Transverse colon (tissue), 4 donors: ENCODE measurements at regions not wholly inside any gene's neighbourhood (a gene's known extent, or its start where the extent isn't known, plus 50 kb on each side); places are given as distances from the start of the nearest gene placed in this dataset.

Experiments
- DNase-seq: peaks from one replicate; pipeline ENCODE4 v3.0.0-alpha.2; 2019
- H3K27ac ChIP-seq, 4 donors: fragments of 200-600 bp; sonication (generic); 2 replicates each; pipeline ENCODE4 v1.5.1; 2016 to 2018; ENCODE audit warnings: inconsistent platforms in 4 of 4
- H3K27me3 ChIP-seq: fragments of 200-600 bp; sonication (generic); 2 replicates; pipeline ENCODE4 v1.5.1; 2017; ENCODE audit warnings: inconsistent platforms
- H3K36me3 ChIP-seq, 4 donors: fragments of 200-600 bp; sonication (generic); 2 replicates each; pipeline ENCODE4 v1.5.1; 2017 to 2019; ENCODE audit warnings: inconsistent platforms in 4 of 4
- H3K4me1 ChIP-seq, 4 donors: fragments of 200-600 bp; sonication (generic); 2 replicates each; pipeline ENCODE4 v1.5.1; 2017 to 2020; ENCODE audit warnings: inconsistent platforms in 4 of 4
- H3K4me3 ChIP-seq, 4 donors: fragments of 200-600 bp; sonication (generic); 1 replicate in 1 of 4; 2 replicates in 3 of 4; pipeline versions ENCODE4 v1.5.1 to v1.6.1; 2017 to 2019; ENCODE audit warnings: inconsistent platforms in 4 of 4
- H3K9me3 ChIP-seq, 2 donors: fragments of 200-600 bp; sonication (generic); 2 replicates each; pipeline ENCODE4 v1.5.1; 2017 to 2019; ENCODE audit warnings: inconsistent platforms in 2 of 2
- CTCF ChIP-seq, 5 experiments: fragments of 200-600 bp in 3 of 5; fragments of 450-650 bp in 2 of 5; sonication (generic) in 3 of 5; IDR thresholded peaks; 1 replicate in 2 of 5; 2 replicates in 3 of 5; pipeline ENCODE4 v1.5.1; 2016 to 2017; ENCODE audit warnings: antibody characterized with exemption in 5 of 5, inconsistent platforms in 3 of 5, mild to moderate bottlenecking in 2 of 5, moderate library complexity in 1 of 5
- EP300 ChIP-seq: sonication (generic); formaldehyde crosslinking; IDR thresholded peaks from one replicate; pipeline ENCODE4 v1.6.1; 2017; ENCODE audit warnings: antibody characterized with exemption, low read depth
- POLR2A ChIP-seq: fragments of 450-650 bp; IDR thresholded peaks from one replicate; pipeline ENCODE4 v1.6.1; 2016; ENCODE audit warnings: antibody characterized with exemption, mild to moderate bottlenecking, moderate library complexity
- POLR2AphosphoS5 ChIP-seq, 3 donors: sonication (generic); formaldehyde crosslinking; IDR thresholded peaks; one replicate each; pipeline ENCODE4 v1.6.1; 2016; ENCODE audit warnings: antibody characterized with exemption in 3 of 3
- WGBS, 2 donors: methylation state at CpG; one replicate each; pipeline ENCODE4 v1.1.5; 2018; ENCODE audit warnings: low coverage in 1 of 2; 5-methylcytosine and 5-hydroxymethylcytosine counted together
- in situ Hi-C, 4 donors: fragments of 200-750 bp; cut with MboI; loops; one replicate each; pipeline versions ENCODE4 v1.15.0 to v1.15.1; 2017; ENCODE audit warnings: low sequenced_read_pairs in 3 of 4, low pct_ligation_motif_present in 1 of 4, low pct_unique_long_range_greater_than_20kb in 1 of 4
- intact Hi-C: fragments of 100-400 bp; cut with DNase I; formaldehyde crosslinking; loops from one replicate; pipeline ENCODE4 v1.15.1; 2023; ENCODE audit warnings: low total_unique reads

GRCh38 chr11:88035271-88035670 is 140.0 kb downstream of the RAB38 start:
- Histone ChIP-seq H3K4me3 (no peak overlapping the region), H3K36me3 (no peaks in the 10 kb centered on the region), H3K4me1 (no peaks in the 10 kb centered on the region), H3K27ac (no peak overlapping the region), H3K9me3 (no peaks in the 10 kb centered on the region), H3K27me3 (no peaks in the 10 kb centered on the region)
- no peak for DNase-seq
- in situ Hi-C loops (no loop called here), intact Hi-C loops (no loop called here)
- WGBS, 2 donors: 77 to 92% methylated on average over 2 of the region's 2 CpGs
- TF ChIP-seq POLR2AphosphoS5 (IDR thresholded peaks at IDR 0.05): no peak
- TF ChIP-seq EP300: no peak
- no peak for TF ChIP-seq CTCF (IDR thresholded peaks at IDR 0.05)
- TF ChIP-seq POLR2A: no peak

DNA sequence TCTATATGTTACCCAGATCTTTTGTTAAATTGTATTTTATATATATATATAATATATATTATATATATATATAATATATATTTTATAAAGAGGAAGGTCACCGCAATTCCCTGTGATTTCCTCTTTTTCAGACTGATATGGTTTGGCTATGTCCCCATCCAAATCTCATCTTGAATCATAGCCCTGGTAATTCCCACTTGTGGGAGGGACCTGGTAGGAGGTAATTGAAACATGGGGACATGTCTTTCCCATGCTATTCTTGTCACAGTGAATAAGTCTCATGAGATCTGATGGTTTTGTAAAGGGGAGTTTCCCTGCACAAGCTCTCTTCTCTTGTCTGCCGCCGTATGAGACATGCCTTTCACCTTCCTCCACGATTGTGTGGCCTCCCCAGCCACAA is 157.6 kb downstream of the RAB38 start:
- TF ChIP-seq POLR2AphosphoS5 (IDR thresholded peaks at IDR 0.05) (no peak), CTCF (IDR thresholded peaks at IDR 0.05) (no peak), EP300 (no peak), POLR2A (no peak)
- H3K36me3 ChIP-seq: no peaks in the 10 kb centered on the region
- intact Hi-C loops (no loop called here), in situ Hi-C loops (loop anchor here (25.0 kb wide), 3 partner anchors 345 to 545 kb away; no protein-coding TSS in a partner anchor)
- H3K27ac ChIP-seq: no peak overlapping the region
- H3K9me3 ChIP-seq: no peaks in the 10 kb centered on the region
- no peak for DNase-seq
- H3K4me3 ChIP-seq: no peak overlapping the region
- no peaks in the 10 kb centered on the region for H3K27me3 ChIP-seq
- H3K4me1 ChIP-seq: peaks cover 0 to 5% (median 0%) of the 10 kb centered on the region in 4 donors
- 58 to 88% methylated on average over 4 of the region's 4 CpGs for WGBS, 2 donors

GRCh38 chr11:88016392-88017170 is 158.7 kb downstream of the RAB38 start:
- in situ Hi-C loops: loop anchor here (25.0 kb wide), 3 partner anchors 346 to 546 kb away; no protein-coding TSS in a partner anchor
- WGBS, 2 donors: 18 to 27% methylated on average over 3 of the region's 3 CpGs
- TF ChIP-seq POLR2A: no peak
- TF ChIP-seq CTCF (IDR thresholded peaks at IDR 0.05): peak; percentile 77 to 82 (median 77)
- Histone ChIP-seq H3K27ac (no peak overlapping the region), H3K4me1 (peaks cover 0 to 5% (median 0%) of the 10 kb centered on the region in 4 donors), H3K4me3 (no peak overlapping the region), H3K36me3 (no peaks in the 10 kb centered on the region), H3K9me3 (no peaks in the 10 kb centered on the region), H3K27me3 (no peaks in the 10 kb centered on the region)
- DNase-seq: peak; percentile 69
- intact Hi-C loops: no loop called here

DNA sequence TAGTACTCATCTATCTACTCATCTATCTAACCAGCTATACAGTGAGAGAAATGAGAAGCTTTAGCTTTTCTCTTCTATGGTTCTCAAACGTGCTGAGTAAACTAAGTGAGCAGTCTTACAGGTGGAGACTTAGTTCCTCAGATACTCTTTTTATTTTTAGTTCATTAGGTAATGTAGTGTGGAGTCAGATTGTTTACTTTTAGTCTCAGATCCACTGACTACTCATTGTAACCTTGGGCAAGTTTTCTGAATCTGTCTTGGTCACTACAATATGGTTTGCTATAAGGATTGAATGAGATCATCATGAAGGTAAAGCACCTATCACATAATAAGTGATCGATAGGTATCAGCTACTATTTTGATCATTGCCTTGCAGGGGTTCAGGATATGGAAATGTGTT is 160.1 kb downstream of the RAB38 start:
- TF ChIP-seq CTCF (IDR thresholded peaks at IDR 0.05): no peak
- no peak for TF ChIP-seq EP300
- no peak for TF ChIP-seq POLR2AphosphoS5 (IDR thresholded peaks at IDR 0.05)
- TF ChIP-seq POLR2A: no peak
- Histone ChIP-seq H3K36me3 (no peaks in the 10 kb centered on the region), H3K27me3 (no peaks in the 10 kb centered on the region), H3K4me1 (peaks cover 0 to 5% (median 0%) of the 10 kb centered on the region in 4 donors), H3K9me3 (no peaks in the 10 kb centered on the region), H3K4me3 (no peak overlapping the region), H3K27ac (no peak overlapping the region)
- WGBS, 2 donors: 67 to 71% methylated on average over 1 to 2 of the region's 2 CpGs
- intact Hi-C loops (no loop called here), in situ Hi-C loops (loop anchor here (25.0 kb wide), 3 partner anchors 347 to 547 kb away; no protein-coding TSS in a partner anchor)
- no peak for DNase-seq
